Tibial nerve (tissue), 4 donors: ENCODE measurements at regions not wholly inside any gene's neighbourhood (a gene's known extent, or its start where the extent isn't known, plus 50 kb on each side); places are given as distances from the start of the nearest gene placed in this dataset.

Experiments used
- DNase-seq, 2 donors: peaks; one replicate each; pipeline ENCODE4 v3.0.0-alpha.2; 2019; ENCODE audit warnings: low spot score in 2 of 2
- H3K27ac ChIP-seq, 4 donors: fragments of 200-600 bp; sonication (generic) in 3 of 4; one replicate each; pipeline ENCODE4 v1.5.1; 2017 to 2019; ENCODE audit warnings: mild to moderate bottlenecking in 1 of 4
- H3K27me3 ChIP-seq, 2 donors: fragments of 200-600 bp; sonication (generic) in 1 of 2; one replicate each; pipeline versions ENCODE4 v1.5.1 to v1.6.0; 2017 to 2019
- H3K36me3 ChIP-seq, 3 donors: fragments of 200-600 bp; sonication (generic); one replicate each; pipeline ENCODE4 v1.5.1; 2018 to 2019
- H3K4me1 ChIP-seq, 4 donors: fragments of 200-600 bp; sonication (generic) in 3 of 4; one replicate each; pipeline ENCODE4 v1.5.1; 2017 to 2019
- H3K4me3 ChIP-seq, 4 donors: fragments of 200-600 bp; sonication (generic) in 3 of 4; one replicate each; pipeline ENCODE4 v1.5.1; 2017 to 2019; ENCODE audit warnings: mild to moderate bottlenecking in 1 of 4, moderate library complexity in 1 of 4
- H3K9me3 ChIP-seq, 4 donors: fragments of 200-600 bp; sonication (generic) in 3 of 4; one replicate each; pipeline ENCODE4 v1.5.1; 2017 to 2019
- CTCF ChIP-seq, 5 experiments: fragments of 200-600 bp in 3 of 5; fragments of 450-650 bp in 2 of 5; sonication (generic) in 3 of 5; IDR thresholded peaks; one replicate each; pipeline ENCODE4 v1.5.1; 2016 to 2019; ENCODE audit warnings: antibody characterized with exemption in 5 of 5, mild to moderate bottlenecking in 3 of 5, moderate library complexity in 2 of 5
- EP300 ChIP-seq, 2 donors: sonication (generic); formaldehyde crosslinking; IDR thresholded peaks; one replicate each; pipeline ENCODE4 v1.6.1; 2017; ENCODE audit warnings: antibody characterized with exemption in 2 of 2, mild to moderate bottlenecking in 1 of 2
- POLR2A ChIP-seq, 2 donors: fragments of 450-650 bp; IDR thresholded peaks; one replicate each; pipeline ENCODE4 v1.6.1; 2017; ENCODE audit warnings: antibody characterized with exemption in 2 of 2, mild to moderate bottlenecking in 2 of 2, moderate library complexity in 2 of 2
- WGBS, 2 donors: methylation state at CpG; one replicate each; pipeline ENCODE4 v1.1.5; 2018; 5-methylcytosine and 5-hydroxymethylcytosine counted together

DNA sequence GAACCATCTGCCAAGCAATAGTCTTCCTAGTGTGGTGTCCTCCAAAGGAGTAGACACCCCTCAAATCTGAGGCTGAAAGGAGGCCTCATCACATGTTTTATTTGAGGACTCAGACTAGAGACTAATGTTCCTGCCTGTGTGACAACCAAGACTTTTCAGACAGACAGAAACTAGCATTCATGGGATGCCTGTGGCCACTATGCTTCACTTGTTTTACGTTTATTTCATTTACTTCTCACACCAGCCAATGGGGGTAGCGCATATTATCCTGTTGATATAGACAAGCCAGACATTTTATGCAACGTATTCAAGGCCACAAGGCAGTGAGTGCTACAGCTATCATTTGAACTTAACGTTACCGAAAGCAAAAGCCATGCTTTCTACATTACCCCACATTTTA lies 391.7 kb upstream of the HTR2A start:
- no peak for DNase-seq
- H3K27ac ChIP-seq, result no peak overlapping the region
- H3K4me1 ChIP-seq, result no peaks in the 10 kb centered on the region
- H3K9me3 ChIP-seq, result no peaks in the 10 kb centered on the region
- TF ChIP-seq POLR2A (IDR thresholded peaks at IDR 0.05) (no peak), EP300 (IDR thresholded peaks at IDR 0.05) (no peak), CTCF (IDR thresholded peaks at IDR 0.05) (no peak)
- 73 to 74% methylated on average over 5 of the region's 5 CpGs for WGBS, 2 donors
- no peaks in the 10 kb centered on the region for H3K36me3 ChIP-seq
- no peak overlapping the region for H3K4me3 ChIP-seq
- H3K27me3 ChIP-seq, result no peaks in the 10 kb centered on the region

GRCh38 chr13:47287291-47287751 lies 390.5 kb upstream of the HTR2A start:
- TF ChIP-seq CTCF (IDR thresholded peaks at IDR 0.05) (no peak), EP300 (IDR thresholded peaks at IDR 0.05) (no peak), POLR2A (IDR thresholded peaks at IDR 0.05) (no peak)
- no peak overlapping the region for H3K4me3 ChIP-seq
- no peaks in the 10 kb centered on the region for H3K27me3 ChIP-seq
- H3K27ac ChIP-seq, result no peak overlapping the region
- no peak for DNase-seq
- H3K36me3 ChIP-seq, result no peaks in the 10 kb centered on the region
- H3K9me3 ChIP-seq, result no peaks in the 10 kb centered on the region
- WGBS, 2 donors, result 34 to 57% methylated on average over 1 of the region's 1 CpG
- no peaks in the 10 kb centered on the region for H3K4me1 ChIP-seq

DNA sequence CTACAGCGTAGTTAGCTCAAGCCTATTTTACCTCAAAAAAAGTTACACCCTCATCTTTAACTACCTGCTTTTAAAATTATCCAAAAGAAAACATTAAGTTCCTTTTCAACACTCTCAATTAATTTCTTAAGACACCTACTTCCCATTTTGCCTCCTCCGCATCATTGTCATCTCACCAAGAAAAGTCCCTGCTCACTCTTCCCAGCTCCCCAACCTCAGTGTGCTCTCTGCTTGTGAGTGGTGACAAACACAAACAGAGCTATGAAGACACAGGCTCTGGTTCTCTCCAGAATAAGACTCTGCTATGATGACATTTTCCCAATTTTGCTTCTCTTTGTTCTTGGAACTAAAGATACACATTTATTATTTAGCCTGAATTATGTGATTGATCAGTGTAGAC lies 385.1 kb upstream of the HTR2A start:
- H3K4me1 ChIP-seq, result no peaks in the 10 kb centered on the region
- H3K4me3 ChIP-seq, result no peak overlapping the region
- 95 to 99% methylated on average over 2 of the region's 2 CpGs for WGBS, 2 donors
- no peak overlapping the region for H3K27ac ChIP-seq
- TF ChIP-seq CTCF (IDR thresholded peaks at IDR 0.05) (no peak), POLR2A (IDR thresholded peaks at IDR 0.05) (no peak), EP300 (IDR thresholded peaks at IDR 0.05) (no peak)
- no peaks in the 10 kb centered on the region for H3K36me3 ChIP-seq
- no peak for DNase-seq
- H3K27me3 ChIP-seq, result no peaks in the 10 kb centered on the region
- H3K9me3 ChIP-seq, result no peaks in the 10 kb centered on the region

DNA sequence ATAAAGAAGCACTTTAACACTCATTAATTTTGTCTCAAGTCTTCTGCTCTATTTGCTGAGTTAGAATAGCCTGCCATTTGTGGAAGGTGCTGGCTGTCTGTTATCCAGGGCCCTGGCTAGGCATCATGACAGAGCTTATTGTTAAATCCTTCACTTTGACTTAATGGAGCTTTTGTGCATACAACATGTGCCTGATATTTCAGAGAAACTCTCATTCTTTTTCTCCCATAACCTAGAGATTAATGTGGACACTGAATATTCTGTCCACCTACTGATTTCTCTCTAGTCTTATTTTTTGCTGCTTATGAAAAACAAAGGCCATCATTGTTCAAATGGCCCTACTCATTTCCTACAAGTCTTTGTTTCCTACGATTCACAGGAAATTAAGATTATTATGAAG lies 383.1 kb upstream of the HTR2A start:
- no peaks in the 10 kb centered on the region for H3K4me1 ChIP-seq
- no peaks in the 10 kb centered on the region for H3K36me3 ChIP-seq
- H3K27me3 ChIP-seq, result no peaks in the 10 kb centered on the region
- no peaks in the 10 kb centered on the region for H3K9me3 ChIP-seq
- no peak for TF ChIP-seq POLR2A (IDR thresholded peaks at IDR 0.05)
- no peak for TF ChIP-seq CTCF (IDR thresholded peaks at IDR 0.05)
- no peak for TF ChIP-seq EP300 (IDR thresholded peaks at IDR 0.05)
- 23 to 39% methylated on average over 1 of the region's 1 CpG for WGBS, 2 donors
- DNase-seq, result no peak
- H3K27ac ChIP-seq, result no peak overlapping the region
- no peak overlapping the region for H3K4me3 ChIP-seq

- no peaks in the 10 kb centered on the region for H3K4me1 ChIP-seq
- 97 to 100% methylated on average over 1 of the region's 1 CpG for WGBS, 2 donors
- H3K36me3 ChIP-seq, result no peaks in the 10 kb centered on the region
- H3K27ac ChIP-seq, result no peak overlapping the region
- TF ChIP-seq EP300 (IDR thresholded peaks at IDR 0.05) (no peak), POLR2A (IDR thresholded peaks at IDR 0.05) (no peak), CTCF (IDR thresholded peaks at IDR 0.05) (no peak)
- no peaks in the 10 kb centered on the region for H3K9me3 ChIP-seq
- no peaks in the 10 kb centered on the region for H3K27me3 ChIP-seq
- no peak overlapping the region for H3K4me3 ChIP-seq
- DNase-seq, result no peak
Observed at GRCh38 chr13:47277774-47278173, 380.9 kb upstream of the HTR2A start.
